ENCODE measurements at regions not wholly inside any gene's neighbourhood (a gene's known extent, or its start where the extent isn't known, plus 50 kb on each side); places are given as distances from the start of the nearest gene placed in this dataset.

DNA sequence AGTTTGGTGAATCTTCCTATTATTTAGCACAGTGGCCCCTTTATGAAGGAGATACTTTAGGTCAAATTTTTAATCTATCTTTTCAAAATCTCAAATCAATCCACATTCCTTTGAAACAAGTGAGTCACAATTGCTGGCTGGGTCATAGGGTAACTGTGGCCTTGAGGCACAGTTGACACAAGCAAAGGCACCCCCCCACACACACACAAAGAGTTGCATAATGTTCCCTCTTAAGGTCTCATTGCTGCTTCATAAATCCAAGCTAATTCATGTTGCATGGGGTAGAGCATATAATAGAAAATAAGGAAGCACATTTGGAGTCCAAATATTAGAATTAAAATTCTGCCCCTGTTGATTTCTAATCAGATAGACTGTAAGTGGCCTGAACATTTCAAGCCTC is 171.5 kb downstream of the DLEU7 start:
- no peak for DNase-seq

DNA sequence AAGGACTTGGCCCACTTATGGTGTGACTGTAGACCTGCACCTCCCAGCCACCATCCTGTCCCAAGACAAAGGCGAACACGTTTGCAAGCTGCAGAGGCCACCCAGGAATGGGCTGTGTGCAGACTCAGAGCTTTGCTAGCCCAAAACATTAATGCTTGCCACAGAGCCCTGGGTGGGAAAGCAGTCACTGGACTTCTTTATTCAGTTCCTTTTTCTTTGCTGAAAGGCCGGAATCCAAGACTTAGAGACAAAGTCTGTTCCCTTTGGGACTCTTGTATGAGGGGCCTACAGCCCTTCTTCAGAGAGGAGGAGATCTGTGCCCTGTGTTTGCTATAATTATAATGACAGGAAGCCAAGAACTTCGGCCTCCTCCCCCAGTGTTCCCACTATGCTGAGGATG is 167.8 kb downstream of the DLEU7 start:
- no peak for DNase-seq

DNA sequence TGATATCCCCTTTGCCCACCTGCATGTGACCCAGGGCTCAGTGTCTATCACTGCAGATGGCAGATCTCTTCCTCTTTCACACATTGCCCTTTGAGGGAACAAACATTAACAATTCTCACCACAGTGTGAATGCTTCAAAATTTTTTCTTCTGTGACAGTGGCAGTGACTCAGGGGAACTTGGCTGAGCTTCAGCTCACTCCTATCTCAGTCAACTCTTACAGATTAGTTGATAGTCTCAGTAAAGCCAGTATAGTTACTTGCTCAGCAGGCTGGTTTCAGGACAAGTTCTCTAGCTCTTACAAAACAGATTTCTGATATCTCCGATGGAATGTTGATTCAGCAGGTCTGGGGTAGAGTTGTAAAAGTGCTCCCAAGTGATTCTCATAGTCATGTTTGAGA is 166.9 kb downstream of the DLEU7 start:
- no peak for DNase-seq

DNA sequence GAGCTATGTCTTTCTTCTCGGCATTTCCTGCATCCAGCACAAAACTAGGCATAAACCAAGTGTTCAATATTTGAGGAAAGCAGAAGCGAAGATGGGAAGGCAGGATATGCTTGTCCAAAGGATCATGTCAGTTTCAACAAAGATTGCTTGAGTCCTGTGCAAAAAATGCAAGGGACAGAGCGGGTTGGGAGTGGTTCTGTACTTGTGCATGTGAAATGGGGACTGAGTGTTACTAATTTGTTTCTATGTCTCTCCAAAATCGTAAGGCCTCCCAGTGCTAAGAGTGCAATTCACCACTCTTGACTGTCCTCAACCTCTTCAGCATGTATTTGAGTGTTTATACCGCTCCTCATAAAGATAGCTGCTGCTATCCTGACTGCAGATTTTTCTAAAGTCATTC is 166.2 kb downstream of the DLEU7 start:
- no peak for DNase-seq

GRCh38 chr13:50677687-50678463 is 165.6 kb downstream of the DLEU7 start:
- DNase-seq = no peak

- no peak for DNase-seq
These were observed 164.9 kb downstream of the DLEU7 start for GRCh38 chr13:50678464-50679162.

- DNase-seq = no peak
These were observed 164.2 kb downstream of the DLEU7 start for GRCh38 chr13:50679321-50679720.

DNA sequence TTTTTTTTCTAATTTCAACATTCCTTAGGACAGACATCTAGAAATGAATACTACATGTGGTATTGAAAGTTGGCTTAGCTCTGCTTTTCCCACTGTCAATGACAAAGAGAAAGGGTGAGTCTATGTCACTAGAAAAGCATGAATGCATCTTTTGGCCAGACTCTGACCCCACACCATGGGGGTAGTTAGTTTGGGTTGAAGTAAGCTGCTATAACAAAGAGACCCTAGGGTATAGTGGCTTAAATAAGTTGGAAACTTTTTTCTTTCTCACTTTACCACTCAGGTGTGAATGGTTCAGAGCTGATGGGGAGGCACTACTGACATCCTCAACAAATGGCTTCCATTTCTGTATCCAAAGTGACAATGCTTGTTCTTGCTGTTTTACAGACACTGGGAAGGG is 161.5 kb downstream of the DLEU7 start:
- no peak for DNase-seq

- DNase-seq = no peak
These were observed 160.5 kb downstream of the DLEU7 start for GRCh38 chr13:50682966-50683365.

- no peak for DNase-seq
These were observed 159.1 kb downstream of the DLEU7 start for GRCh38 chr13:50684366-50684765.

GRCh38 chr13:50685491-50685890 is 158.0 kb downstream of the DLEU7 start:
- DNase-seq = no peak

- DNase-seq = no peak
These were observed 157.5 kb downstream of the DLEU7 start for GRCh38 chr13:50685956-50686355.

DNA sequence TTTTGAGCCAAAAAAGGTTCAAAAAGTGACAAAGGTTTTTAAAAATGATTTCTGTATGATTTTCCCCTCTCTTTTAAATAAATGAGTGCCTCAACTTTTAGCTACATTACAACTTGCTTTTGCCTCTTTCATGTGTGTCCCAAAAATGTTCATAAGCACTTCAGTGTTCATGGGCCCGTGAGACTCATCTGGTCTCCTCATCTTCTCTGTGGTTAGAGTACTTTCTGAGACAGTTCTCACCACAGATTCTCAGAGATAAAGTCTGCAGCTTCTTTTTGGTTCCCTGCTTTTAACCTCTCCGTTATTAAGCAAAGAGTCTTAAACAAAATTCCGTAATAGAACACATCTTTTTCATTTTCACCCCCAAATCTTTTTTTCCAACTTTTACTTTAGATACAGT is 156.9 kb downstream of the DLEU7 start:
- DNase-seq = no peak

DNA sequence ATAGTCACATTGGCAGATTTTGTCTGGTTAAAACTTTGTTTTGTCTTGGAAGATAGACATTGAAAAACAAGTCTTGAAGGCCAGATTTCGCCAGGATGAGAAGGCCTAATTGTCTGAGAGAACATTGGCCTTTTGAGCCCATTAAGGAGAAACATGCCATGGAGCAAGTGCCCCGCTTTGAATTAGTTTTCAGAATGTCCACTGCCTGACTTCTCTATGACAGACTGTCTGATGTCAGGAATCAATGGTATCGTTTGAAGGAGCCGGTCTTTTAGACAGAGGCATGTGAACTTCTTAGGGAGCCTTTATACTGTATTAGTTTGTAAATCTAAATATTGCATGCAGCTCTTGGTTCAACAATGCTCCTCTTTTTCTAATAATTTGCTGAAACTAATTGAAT is 155.9 kb downstream of the DLEU7 start:
- DNase-seq = no peak

DNA sequence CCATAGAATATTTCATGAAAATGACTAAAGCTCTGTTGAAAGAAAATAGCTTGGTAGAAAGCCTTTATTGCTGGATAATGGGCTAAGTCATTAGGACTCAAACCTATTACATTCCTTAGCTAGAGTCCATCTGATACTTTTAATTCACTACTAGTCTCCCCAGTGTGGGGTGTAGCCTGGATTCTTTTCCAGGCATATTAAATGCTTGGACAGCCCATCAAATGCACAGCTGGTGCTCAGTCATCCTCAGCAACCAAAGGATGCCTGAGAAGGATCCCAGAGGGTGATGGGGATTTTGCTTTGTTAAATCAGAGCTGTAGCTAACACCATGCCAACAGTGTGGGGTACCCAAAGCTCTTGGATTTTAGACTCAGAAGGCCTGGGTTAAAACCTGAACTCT is 153.5 kb downstream of the DLEU7 start:
- no peak for DNase-seq

DNA sequence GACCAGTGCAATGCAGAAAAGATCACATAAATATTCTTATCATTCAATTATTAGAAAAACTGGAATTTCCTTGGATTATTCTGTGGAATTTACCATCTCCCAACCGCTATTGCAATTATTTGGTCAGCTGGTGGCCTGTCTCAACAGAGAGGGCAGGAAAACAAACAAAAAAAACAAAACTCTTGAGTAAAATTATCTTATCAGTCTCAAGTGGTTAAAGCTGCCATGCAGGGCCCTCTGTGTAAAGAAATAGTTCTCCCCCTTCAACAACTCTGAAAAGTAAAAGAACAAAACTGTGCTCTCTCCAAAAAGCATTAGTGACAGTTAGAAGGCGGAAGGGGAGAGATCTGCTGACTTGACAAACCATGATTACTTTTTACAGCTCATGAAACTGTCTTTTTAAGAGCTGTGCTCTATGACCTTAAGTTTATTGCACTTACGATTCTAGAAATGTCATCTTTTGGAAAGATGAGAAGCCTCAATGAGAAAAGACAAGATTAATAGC is 152.3 kb downstream of the DLEU7 start:
- DNase-seq = no peak

DNA sequence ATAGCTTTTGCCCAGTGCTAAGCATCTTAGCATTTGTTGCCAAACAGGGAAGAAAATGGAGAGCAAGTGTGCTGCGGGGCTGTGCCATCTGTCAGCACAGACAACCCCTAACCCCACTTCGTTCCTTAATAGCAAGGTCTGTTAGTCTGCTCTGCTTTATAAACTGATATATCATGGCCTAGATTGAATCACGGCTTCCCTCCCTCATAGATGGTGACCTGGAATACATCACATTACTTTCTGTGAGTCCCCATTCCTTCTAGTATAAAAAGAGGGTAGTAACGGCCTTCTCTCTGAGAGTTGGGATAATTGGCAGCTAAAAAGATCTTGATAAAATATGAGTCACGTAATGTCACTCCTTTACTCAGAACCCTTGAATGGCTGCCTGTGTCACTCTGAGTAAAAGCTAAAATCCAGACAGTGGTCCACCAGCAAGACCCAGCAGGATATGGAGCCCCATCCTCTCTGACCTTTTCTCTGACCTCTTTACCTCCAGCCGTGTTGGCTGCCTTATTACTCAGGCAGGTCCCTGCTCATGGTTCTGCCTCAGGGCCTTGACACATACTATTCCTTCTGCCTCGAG is 151.7 kb downstream of the DLEU7 start:
- DNase-seq = no peak

DNA sequence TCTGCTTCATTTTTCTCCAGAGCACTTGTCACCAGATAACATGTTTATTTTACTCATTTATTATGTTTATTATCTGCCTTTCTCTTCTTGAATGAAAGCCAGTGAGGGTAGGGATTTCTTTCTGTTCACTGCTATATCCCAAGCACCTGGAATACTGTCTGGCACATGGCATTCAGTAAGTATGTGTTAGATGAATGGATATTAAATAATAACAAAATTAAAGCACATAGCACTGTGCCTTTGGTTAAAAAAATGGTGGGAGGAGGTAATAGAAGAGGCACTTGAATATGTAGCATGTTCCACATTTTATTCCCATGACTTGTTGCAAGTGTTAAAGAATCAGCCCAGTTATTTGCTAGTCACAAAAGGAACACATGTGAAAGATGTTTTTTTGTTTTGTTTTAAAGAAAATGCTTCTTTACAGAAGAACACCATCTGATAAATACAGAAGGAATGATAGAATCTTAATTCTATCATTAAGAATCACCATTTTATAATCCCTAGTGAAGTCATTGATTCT is 151.0 kb downstream of the DLEU7 start:
- no peak for DNase-seq

- no peak for DNase-seq
These were observed 149.8 kb downstream of the DLEU7 start for GRCh38 chr13:50693727-50694126.

DNA sequence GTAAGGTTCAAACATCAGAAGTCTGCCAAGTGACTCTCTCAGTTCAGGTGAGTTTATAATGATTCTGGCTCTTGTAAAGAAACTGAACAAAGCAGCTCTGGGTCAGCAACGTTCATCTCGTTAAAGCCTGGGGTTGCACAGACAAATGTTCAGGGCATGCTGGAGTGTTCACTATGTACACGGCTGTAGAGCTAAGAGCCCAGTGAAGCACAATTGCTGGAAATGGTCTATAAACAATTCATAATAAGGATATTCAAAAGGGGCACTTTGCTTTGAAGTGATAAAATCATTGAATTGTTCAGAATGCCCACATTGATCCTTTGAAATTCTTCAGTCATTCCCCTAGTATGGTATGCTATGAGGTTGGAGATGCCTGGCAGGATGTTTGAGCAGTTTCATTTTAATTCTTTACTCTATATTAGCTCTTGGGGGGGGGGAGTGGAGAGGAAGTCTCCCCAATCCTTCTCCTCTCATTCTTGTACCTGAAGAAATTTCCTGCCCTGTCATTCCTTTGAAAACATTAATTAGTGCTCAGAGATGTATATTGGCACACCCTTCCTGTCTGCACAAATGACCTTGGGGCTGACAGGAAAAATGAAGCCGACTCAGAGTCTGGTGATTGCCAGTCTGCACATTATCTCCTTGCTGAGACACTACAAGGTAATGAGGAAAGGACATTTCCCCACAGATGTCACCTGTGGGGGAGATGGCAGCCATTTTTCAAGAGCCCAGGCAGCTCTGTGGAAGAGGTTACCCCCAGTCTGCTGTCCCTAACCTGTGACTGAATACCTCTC is 145.5 kb downstream of the DLEU7 start:
- DNase-seq = no peak

DNA sequence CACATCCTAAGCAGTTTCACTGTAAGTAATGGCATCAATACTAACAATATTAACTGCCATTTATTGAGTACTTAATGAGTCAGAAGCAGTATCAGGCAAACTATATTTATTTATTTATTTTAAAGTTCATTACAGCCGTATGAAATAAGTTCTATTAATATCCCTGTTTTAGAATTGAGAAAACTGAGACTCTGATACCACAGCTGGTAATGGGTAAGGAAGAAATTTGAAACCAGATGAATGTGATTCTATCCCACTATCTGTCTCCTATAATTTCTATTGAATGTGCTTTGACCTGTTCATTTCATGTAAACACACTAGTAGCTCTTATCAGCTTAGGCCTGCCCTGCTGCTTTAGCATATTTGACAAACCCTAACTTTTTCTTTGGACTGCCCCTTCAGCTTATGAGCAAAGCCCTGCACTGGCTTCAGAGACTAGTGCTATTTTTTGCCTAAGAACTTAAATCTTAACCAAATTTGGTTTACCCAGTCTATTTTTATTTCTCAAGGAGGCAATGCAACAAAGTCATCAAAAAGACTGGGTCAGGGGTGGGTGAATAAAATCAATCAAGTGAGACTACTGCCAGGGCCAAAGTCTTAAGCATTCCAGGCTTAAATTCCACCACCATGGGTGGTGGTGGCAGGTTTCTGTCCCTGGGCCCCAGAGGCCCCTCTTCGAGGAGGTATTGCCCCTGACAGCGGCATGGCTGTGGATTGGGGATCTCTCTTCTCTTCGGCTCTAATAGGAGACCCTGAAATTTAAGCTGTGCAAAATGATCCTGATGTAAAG is 143.4 kb downstream of the DLEU7 start:
- DNase-seq = no peak

DNA sequence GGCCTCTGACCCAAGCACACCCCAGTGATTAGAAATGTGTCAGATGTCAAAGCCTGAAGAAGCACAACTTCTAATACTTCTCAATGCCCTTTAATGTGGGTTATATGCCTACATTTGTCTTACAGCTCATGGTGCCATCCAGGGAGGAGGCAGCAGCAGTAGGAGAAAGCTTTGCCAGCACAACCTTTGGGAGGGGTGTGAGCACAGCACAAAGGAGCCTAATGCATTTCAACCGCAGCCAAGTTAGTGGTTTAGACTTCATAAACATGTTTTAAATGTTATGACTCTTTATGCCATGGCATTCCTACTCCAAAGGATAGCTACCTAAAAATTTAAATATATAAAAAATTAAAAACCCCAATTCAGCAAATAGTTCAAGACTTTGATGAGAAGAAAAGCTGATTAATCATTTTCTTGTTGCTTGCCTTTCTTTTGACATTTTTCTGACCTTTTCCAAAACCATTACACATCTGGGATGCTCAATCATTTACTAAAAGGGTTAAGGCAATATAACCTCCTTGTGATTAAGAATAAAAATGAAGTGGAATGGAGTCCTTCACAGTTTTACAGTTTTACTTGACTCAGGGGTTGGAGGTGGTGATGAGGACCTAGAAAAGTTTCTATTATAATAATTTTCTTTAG is 142.7 kb downstream of the DLEU7 start:
- no peak for DNase-seq

All from NCI-H1930 (cell line).